ENCODE measurements at regions not wholly inside any gene's neighbourhood (a gene's known extent, or its start where the extent isn't known, plus 50 kb on each side); places are given as distances from the start of the nearest gene placed in this dataset.
"Not testable (repeated sequence)": the region's sequence is repeated elsewhere in the genome, so short reads cannot be mapped to it uniquely, and the experiment has no call there.

- Mint-ChIP-seq H3K27ac (no peak overlapping the region), H3K4me3 (no peak overlapping the region), H3K27me3 (no peaks in the 10 kb centered on the region), H3K9me3 (ENCODE audit: insufficient read depth) (no peaks in the 10 kb centered on the region), H3K4me1 (no peaks in the 10 kb centered on the region)
- ATAC-seq (ENCODE audit: low read depth), result no peak
- no peaks in the 10 kb centered on the region for H3K9me3 ChIP-seq (ENCODE audit: control extremely low read depth in 1 of 3, control insufficient read depth in 2 of 3, insufficient read depth in 1 of 3, low read length in 2 of 3)
- no peaks in the 10 kb centered on the region for H3K4me1 ChIP-seq (ENCODE audit: control insufficient read depth in 2 of 2, insufficient read depth in 2 of 2, low read length in 2 of 2)
- CTCF ChIA-PET, result no interaction called here
- H3K79me2 ChIP-seq (ENCODE audit: control insufficient read depth, insufficient read depth, low read length), result no peaks in the 10 kb centered on the region
- no peak overlapping the region for H3K27ac ChIP-seq (ENCODE audit: low read length in 2 of 2)
- POLR2A ChIA-PET, result no interaction called here
- no peak overlapping the region for H2AFZ ChIP-seq (ENCODE audit: insufficient read depth, low read depth, low read length, poor library complexity, severe bottlenecking)
- no peak overlapping the region for H3K4me2 ChIP-seq (replicated peaks; ENCODE audit: low read depth, low read length, poor library complexity, severe bottlenecking)
- no peak for TF ChIP-seq EZH2 (IDR thresholded peaks at IDR 0.05; ENCODE audit: borderline replicate concordance, insufficient read depth, low read depth, low read length, poor library complexity, severe bottlenecking)
- TF ChIP-seq, protein P1, sequence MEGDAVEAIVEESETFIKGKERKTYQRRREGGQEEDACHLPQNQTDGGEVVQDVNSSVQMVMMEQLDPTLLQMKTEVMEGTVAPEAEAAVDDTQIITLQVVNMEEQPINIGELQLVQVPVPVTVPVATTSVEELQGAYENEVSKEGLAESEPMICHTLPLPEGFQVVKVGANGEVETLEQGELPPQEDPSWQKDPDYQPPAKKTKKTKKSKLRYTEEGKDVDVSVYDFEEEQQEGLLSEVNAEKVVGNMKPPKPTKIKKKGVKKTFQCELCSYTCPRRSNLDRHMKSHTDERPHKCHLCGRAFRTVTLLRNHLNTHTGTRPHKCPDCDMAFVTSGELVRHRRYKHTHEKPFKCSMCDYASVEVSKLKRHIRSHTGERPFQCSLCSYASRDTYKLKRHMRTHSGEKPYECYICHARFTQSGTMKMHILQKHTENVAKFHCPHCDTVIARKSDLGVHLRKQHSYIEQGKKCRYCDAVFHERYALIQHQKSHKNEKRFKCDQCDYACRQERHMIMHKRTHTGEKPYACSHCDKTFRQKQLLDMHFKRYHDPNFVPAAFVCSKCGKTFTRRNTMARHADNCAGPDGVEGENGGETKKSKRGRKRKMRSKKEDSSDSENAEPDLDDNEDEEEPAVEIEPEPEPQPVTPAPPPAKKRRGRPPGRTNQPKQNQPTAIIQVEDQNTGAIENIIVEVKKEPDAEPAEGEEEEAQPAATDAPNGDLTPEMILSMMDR (IDR thresholded peaks at IDR 0.05), result no peak
- no peaks in the 10 kb centered on the region for H4K20me1 ChIP-seq (ENCODE audit: control insufficient read depth, insufficient read depth, low read length, poor library complexity, severe bottlenecking)
- no CpG with 5 or more reads among the region's 2 CpGs for WGBS (ENCODE audit: insufficient coverage)
- intact Hi-C loops (cut with micrococcal nuclease), result no loop called here
- H3K36me3 ChIP-seq (replicated peaks in 1 of 2; ENCODE audit: control extremely low read depth in 1 of 2, control insufficient read depth in 1 of 2, extremely low read depth in 1 of 2, insufficient read depth in 2 of 2, low read length in 1 of 2), result peaks cover 27 to 37% of the 10 kb centered on the region in 2 experiments
- no peak overlapping the region for H3K4me3 ChIP-seq (ENCODE audit: control extremely low read depth in 1 of 5, extremely low read depth in 1 of 5, insufficient read depth in 1 of 5, low read depth in 2 of 5, low read length in 4 of 5)
- DNase-seq, result no peak
- no peaks in the 10 kb centered on the region for H3K27me3 ChIP-seq (replicated peaks in 1 of 4; ENCODE audit: control extremely low read depth in 1 of 4, control insufficient read depth in 3 of 4, insufficient read depth in 4 of 4, low read length in 3 of 4)
- H3K9ac ChIP-seq (ENCODE audit: low read length), result no peak overlapping the region
These were observed 501.7 kb downstream of the UTRN start for GRCh38 chr6:144786825-144787224.

DNA sequence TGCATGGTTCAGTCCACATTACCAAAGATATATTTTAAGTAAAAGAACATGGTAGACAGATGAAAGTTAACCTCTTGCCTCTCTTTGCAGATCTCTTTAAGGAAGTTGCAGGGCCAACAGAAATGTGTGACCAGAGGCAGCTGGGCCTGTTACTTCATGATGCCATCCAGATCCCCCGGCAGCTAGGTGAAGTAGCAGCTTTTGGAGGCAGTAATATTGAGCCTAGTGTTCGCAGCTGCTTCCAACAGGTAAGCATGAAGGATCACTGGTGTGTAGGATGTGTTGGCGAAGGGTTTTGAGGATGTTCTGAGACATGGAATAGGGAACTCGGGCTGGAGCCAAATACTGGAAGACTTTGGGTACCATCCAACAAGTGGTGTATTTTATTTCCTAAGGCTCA is 508.6 kb downstream of the UTRN start:
- intact Hi-C loops (cut with micrococcal nuclease), result no loop called here
- H3K9me3 ChIP-seq (ENCODE audit: control extremely low read depth in 1 of 3, control insufficient read depth in 2 of 3, insufficient read depth in 1 of 3, low read length in 2 of 3), result peaks cover 0 to 1% (median 0%) of the 10 kb centered on the region in 3 donors
- 94% methylated on average over 3 of the region's 4 CpGs for WGBS (ENCODE audit: insufficient coverage)
- H3K4me2 ChIP-seq (replicated peaks; ENCODE audit: low read depth, low read length, poor library complexity, severe bottlenecking), result no peak overlapping the region
- ChIA-PET POLR2A (no interaction called here), CTCF (no interaction called here)
- H3K9ac ChIP-seq (ENCODE audit: low read length), result no peak overlapping the region
- H3K27me3 ChIP-seq (replicated peaks in 1 of 4; ENCODE audit: control extremely low read depth in 1 of 4, control insufficient read depth in 3 of 4, insufficient read depth in 4 of 4, low read length in 3 of 4), result no peaks in the 10 kb centered on the region
- no peaks in the 10 kb centered on the region for H3K79me2 ChIP-seq (ENCODE audit: control insufficient read depth, insufficient read depth, low read length)
- H3K27ac ChIP-seq (ENCODE audit: low read length in 2 of 2), result no peak overlapping the region
- no peak for DNase-seq
- no peak overlapping the region for H3K4me3 Mint-ChIP-seq
- no peak overlapping the region for H3K27ac Mint-ChIP-seq
- H3K9me3 Mint-ChIP-seq (ENCODE audit: insufficient read depth), result no peaks in the 10 kb centered on the region
- no peaks in the 10 kb centered on the region for H4K20me1 ChIP-seq (ENCODE audit: control insufficient read depth, insufficient read depth, low read length, poor library complexity, severe bottlenecking)
- H3K36me3 ChIP-seq (replicated peaks in 1 of 2; ENCODE audit: control extremely low read depth in 1 of 2, control insufficient read depth in 1 of 2, extremely low read depth in 1 of 2, insufficient read depth in 2 of 2, low read length in 1 of 2), result peaks cover 32 to 56% of the 10 kb centered on the region in 2 experiments
- no peak overlapping the region for H2AFZ ChIP-seq (ENCODE audit: insufficient read depth, low read depth, low read length, poor library complexity, severe bottlenecking)
- H3K4me1 ChIP-seq (ENCODE audit: control insufficient read depth in 2 of 2, insufficient read depth in 2 of 2, low read length in 2 of 2), result no peaks in the 10 kb centered on the region
- no peak for ATAC-seq (ENCODE audit: low read depth)
- H3K4me1 Mint-ChIP-seq, result no peaks in the 10 kb centered on the region
- no peaks in the 10 kb centered on the region for H3K27me3 Mint-ChIP-seq
- TF ChIP-seq, protein P1 (IDR thresholded peaks at IDR 0.05), result no peak
- no peak for TF ChIP-seq EZH2 (IDR thresholded peaks at IDR 0.05; ENCODE audit: borderline replicate concordance, insufficient read depth, low read depth, low read length, poor library complexity, severe bottlenecking)
- no peak overlapping the region for H3K4me3 ChIP-seq (ENCODE audit: control extremely low read depth in 1 of 5, extremely low read depth in 1 of 5, insufficient read depth in 1 of 5, low read depth in 2 of 5, low read length in 4 of 5)

DNA sequence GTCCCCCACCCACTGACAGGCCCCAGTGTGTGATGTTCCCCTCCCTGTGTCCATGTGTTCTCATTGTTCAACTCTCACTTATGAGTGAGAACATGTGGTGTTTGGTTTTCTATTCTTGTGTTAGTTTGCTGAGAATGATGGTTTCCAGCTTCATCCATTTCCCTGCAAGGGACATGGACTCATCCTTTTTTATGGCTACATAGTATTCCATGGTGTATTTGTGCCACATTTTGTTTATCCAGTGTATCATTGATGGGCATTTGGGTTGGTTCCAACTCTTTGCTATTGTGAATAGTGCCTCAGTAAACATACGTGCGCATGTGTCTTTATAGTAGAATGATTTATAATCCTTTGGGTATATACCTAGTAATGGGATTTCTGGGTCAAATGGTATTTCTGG is 509.9 kb downstream of the UTRN start:
- H2AFZ ChIP-seq (ENCODE audit: insufficient read depth, low read depth, low read length, poor library complexity, severe bottlenecking); H3K27ac ChIP-seq (ENCODE audit: low read length in 2 of 2); intact Hi-C loops (cut with micrococcal nuclease); DNase-seq; H4K20me1 ChIP-seq (ENCODE audit: control insufficient read depth, insufficient read depth, low read length, poor library complexity, severe bottlenecking); H3K9me3 Mint-ChIP-seq (ENCODE audit: insufficient read depth); H3K4me1 ChIP-seq (ENCODE audit: control insufficient read depth in 2 of 2, insufficient read depth in 2 of 2, low read length in 2 of 2); H3K27me3 Mint-ChIP-seq; H3K4me1 Mint-ChIP-seq; H3K4me2 ChIP-seq (replicated peaks; ENCODE audit: low read depth, low read length, poor library complexity, severe bottlenecking); CTCF ChIA-PET; POLR2A ChIA-PET; ATAC-seq (ENCODE audit: low read depth); H3K27ac Mint-ChIP-seq; H3K79me2 ChIP-seq (ENCODE audit: control insufficient read depth, insufficient read depth, low read length); H3K4me3 Mint-ChIP-seq; H3K27me3 ChIP-seq (replicated peaks in 1 of 4; ENCODE audit: control extremely low read depth in 1 of 4, control insufficient read depth in 3 of 4, insufficient read depth in 4 of 4, low read length in 3 of 4); H3K9me3 ChIP-seq (ENCODE audit: control extremely low read depth in 1 of 3, control insufficient read depth in 2 of 3, insufficient read depth in 1 of 3, low read length in 2 of 3); H3K4me3 ChIP-seq (ENCODE audit: control extremely low read depth in 1 of 5, extremely low read depth in 1 of 5, insufficient read depth in 1 of 5, low read depth in 2 of 5, low read length in 4 of 5); H3K9ac ChIP-seq (ENCODE audit: low read length): not testable (repeated sequence)
- WGBS (ENCODE audit: insufficient coverage), result 90% methylated on average over 2 of the region's 2 CpGs
- H3K36me3 ChIP-seq (replicated peaks in 1 of 2; ENCODE audit: control extremely low read depth in 1 of 2, control insufficient read depth in 1 of 2, extremely low read depth in 1 of 2, insufficient read depth in 2 of 2, low read length in 1 of 2), result peaks cover 32 to 59% of the 10 kb centered on the region in 2 experiments
